ENCODE measurements at regions not wholly inside any gene's neighbourhood (a gene's known extent, or its start where the extent isn't known, plus 50 kb on each side); places are given as distances from the start of the nearest gene placed in this dataset.
"Not testable (repeated sequence)": the region's sequence is repeated elsewhere in the genome, so short reads cannot be mapped to it uniquely, and the experiment has no call there.

GRCh38 chr13:42495751-42496150, 78.2 kb upstream of the TNFSF11 start:
- Histone ChIP-seq H3K4me1 (no peaks in the 10 kb centered on the region), H3K9me3 (no peaks in the 10 kb centered on the region), H3K36me3 (no peaks in the 10 kb centered on the region), H3K4me3 (no peak overlapping the region), H3K27ac (no peak overlapping the region), H3K27me3 (no peaks in the 10 kb centered on the region)
- no peak for DNase-seq (ENCODE audit: extremely low spot score in 2 of 2)
- TF ChIP-seq, protein P1, sequence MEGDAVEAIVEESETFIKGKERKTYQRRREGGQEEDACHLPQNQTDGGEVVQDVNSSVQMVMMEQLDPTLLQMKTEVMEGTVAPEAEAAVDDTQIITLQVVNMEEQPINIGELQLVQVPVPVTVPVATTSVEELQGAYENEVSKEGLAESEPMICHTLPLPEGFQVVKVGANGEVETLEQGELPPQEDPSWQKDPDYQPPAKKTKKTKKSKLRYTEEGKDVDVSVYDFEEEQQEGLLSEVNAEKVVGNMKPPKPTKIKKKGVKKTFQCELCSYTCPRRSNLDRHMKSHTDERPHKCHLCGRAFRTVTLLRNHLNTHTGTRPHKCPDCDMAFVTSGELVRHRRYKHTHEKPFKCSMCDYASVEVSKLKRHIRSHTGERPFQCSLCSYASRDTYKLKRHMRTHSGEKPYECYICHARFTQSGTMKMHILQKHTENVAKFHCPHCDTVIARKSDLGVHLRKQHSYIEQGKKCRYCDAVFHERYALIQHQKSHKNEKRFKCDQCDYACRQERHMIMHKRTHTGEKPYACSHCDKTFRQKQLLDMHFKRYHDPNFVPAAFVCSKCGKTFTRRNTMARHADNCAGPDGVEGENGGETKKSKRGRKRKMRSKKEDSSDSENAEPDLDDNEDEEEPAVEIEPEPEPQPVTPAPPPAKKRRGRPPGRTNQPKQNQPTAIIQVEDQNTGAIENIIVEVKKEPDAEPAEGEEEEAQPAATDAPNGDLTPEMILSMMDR (IDR thresholded peaks at IDR 0.05) = no peak
- no peak for TF ChIP-seq POLR2A (IDR thresholded peaks at IDR 0.05)
- TF ChIP-seq POLR2AphosphoS5 (IDR thresholded peaks at IDR 0.05; ENCODE audit: insufficient read depth in 1 of 2, low read depth in 1 of 2) = no peak
- intact Hi-C loops (cut with DNase I) = no loop called here

DNA sequence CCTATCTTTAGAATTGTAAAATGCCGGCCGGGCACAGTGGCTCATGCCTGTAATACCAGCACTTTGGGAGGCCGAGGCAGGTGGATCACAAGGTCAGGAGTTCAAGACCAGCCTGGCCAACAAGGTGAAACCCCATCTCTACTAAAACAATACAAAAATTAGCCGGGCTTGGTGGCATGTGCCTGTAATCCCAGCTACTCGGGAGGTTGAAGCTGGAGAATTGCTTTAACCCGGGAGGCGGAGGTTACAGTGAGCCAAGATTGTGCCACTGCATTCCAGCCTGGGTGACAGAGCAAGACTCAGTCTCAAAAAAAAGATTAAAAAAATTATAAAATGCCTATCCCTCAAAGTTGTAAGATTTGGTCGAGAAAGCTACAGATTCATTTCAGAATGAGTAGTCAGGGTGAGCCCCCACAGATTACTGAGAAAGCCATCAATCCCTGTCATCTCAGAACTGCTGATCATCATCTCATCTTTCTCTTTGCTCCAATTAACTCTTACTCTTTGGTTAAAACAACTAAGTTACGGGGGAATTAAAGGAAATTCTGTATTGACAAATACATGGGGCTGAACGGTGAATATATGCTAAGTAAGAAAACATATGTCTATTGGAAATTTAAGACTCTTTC, 76.9 kb upstream of the TNFSF11 start:
- H3K9me3 ChIP-seq; H3K36me3 ChIP-seq; H3K4me3 ChIP-seq; DNase-seq (ENCODE audit: extremely low spot score in 2 of 2); H3K27ac ChIP-seq; intact Hi-C loops (cut with DNase I); H3K27me3 ChIP-seq; H3K4me1 ChIP-seq: not testable (repeated sequence)

DNA sequence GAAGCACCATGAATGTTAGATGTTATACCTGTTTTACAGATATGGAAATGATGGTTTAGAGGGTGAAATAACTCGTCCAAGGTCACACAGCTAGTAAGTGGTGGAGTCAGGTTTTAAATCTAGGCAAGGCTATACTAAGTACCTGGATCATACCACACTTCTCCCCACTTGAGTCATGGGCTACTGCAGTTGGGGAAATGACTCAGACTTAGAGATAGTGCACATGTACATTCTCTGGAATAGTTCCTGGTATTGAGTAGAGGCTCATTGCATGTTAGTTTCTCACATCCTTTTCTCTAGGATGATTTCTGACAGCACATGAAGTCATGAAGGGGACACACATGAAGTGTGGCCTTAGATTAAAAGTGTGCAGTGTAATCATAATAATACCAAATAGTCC, 76.2 kb upstream of the TNFSF11 start:
- no peak for DNase-seq (ENCODE audit: extremely low spot score in 2 of 2)
- H3K27ac ChIP-seq = no peak overlapping the region
- H3K9me3 ChIP-seq = no peaks in the 10 kb centered on the region
- H3K4me1 ChIP-seq = no peaks in the 10 kb centered on the region
- TF ChIP-seq, protein P1 (IDR thresholded peaks at IDR 0.05) = no peak
- TF ChIP-seq POLR2A (IDR thresholded peaks at IDR 0.05) = no peak
- peak in 1 of 2 donors; percentile 11 for TF ChIP-seq POLR2AphosphoS5 (IDR thresholded peaks at IDR 0.05; ENCODE audit: insufficient read depth in 1 of 2, low read depth in 1 of 2)
- H3K36me3 ChIP-seq = no peaks in the 10 kb centered on the region
- no peaks in the 10 kb centered on the region for H3K27me3 ChIP-seq
- no peak overlapping the region for H3K4me3 ChIP-seq
- intact Hi-C loops (cut with DNase I) = no loop called here

DNA sequence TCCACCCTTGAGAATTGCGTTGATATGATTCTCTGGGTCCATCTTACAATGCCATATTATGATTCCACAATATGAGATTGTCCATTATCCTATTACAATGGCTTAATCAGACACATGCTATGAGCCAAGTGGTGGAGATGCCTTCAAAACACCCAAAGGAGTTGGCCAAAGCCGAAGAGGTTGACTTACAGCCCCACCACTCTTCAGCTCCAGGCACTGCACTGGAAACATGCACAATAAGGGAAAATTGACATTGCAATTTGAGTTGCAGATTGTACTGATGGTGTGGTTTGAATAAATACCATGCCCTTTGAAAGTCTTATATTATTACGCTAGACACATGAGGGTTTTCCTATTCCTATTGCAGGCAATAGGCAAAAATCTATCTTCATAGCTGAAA, 75.4 kb upstream of the TNFSF11 start:
- no peak for DNase-seq (ENCODE audit: extremely low spot score in 2 of 2)
- TF ChIP-seq POLR2A (IDR thresholded peaks at IDR 0.05) = no peak
- TF ChIP-seq, protein P1 (IDR thresholded peaks at IDR 0.05) = no peak
- TF ChIP-seq POLR2AphosphoS5 (IDR thresholded peaks at IDR 0.05; ENCODE audit: insufficient read depth in 1 of 2, low read depth in 1 of 2) = no peak
- Histone ChIP-seq H3K4me3 (no peak overlapping the region), H3K36me3 (no peaks in the 10 kb centered on the region), H3K27me3 (no peaks in the 10 kb centered on the region), H3K27ac (no peak overlapping the region), H3K9me3 (no peaks in the 10 kb centered on the region), H3K4me1 (no peaks in the 10 kb centered on the region)
- intact Hi-C loops (cut with DNase I) = no loop called here
